ENCODE measurements at regions not wholly inside any gene's neighbourhood (a gene's known extent, or its start where the extent isn't known, plus 50 kb on each side); places are given as distances from the start of the nearest gene placed in this dataset.

DNA sequence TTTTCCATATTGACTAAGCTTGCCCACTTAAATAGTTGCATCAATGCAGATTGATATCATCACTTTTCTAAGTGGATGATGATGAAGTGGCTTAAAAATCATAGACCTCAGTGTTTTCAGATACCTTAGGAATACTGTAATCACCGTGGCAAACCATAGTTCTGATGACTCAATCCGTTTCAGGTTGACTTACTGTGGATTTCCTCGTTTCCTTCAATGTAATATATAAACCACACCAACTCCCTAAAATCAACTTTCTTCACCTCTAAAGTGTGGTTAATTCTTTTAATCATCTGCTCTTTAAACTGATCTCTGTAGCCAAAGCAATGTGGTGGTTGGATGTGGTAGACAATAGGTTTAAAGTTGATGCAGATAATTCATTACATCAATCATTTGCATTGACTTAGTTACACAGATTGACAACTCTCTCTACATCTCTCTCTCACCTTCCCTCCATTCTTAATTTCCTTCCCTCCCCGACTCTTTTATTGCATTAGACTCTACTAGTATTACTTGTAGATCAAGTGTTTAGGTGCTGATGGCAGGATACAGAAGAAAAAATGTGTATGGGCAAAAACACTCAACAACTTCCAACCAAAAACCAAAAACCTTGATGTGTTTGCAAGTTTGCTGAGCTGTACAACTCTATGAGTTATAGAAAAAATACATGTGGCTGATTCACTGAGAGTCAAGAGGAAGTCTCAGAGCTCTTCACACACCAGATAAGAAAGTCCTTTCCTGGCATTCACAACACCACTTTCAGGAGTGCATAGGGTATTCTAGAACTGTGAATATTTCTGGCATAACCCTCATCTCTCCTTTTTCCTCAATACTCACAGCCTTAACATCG, 243.5 kb downstream of the NFKBIZ start:
- ATAC-seq: no peak
- no peak overlapping the region for H3K27ac ChIP-seq (ENCODE audit: low read depth, low read length)
- POLR2A ChIA-PET: no interaction called here

DNA sequence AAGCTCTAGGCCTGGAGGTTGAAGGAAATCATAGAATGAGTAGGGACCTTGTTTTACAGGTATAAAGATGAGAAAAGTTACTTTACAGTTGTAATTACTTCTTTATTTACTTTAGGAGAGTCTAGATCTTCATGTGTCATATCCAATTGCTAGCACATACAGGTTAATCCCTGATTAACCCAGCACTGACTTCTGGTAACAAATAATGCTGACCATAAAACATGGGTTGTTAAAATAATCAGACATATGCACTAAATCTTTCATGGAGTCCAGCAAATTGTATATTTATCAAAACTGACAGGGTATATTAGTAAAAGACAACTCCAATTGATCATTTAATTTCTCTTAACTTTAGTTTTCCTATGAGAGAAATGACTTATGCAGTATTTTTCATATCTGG, 245.2 kb downstream of the NFKBIZ start:
- Histone ChIP-seq H3K9me2 (ENCODE audit: insufficient read depth) (no peaks in the 10 kb centered on the region), H4K20me1 (ENCODE audit: insufficient read depth) (no peaks in the 10 kb centered on the region), H3K9me3 (ENCODE audit: control insufficient read depth in 1 of 2, insufficient read depth in 1 of 2, low read depth in 1 of 2, low read length in 2 of 2) (no peaks in the 10 kb centered on the region), H2AFZ (ENCODE audit: low read depth, low read length, poor library complexity, severe bottlenecking) (no peak overlapping the region), H3K36me3 (ENCODE audit: control insufficient read depth in 1 of 2, insufficient read depth in 2 of 2, low read length in 2 of 2) (no peaks in the 10 kb centered on the region), H3K27ac (ENCODE audit: low read depth, low read length) (no peak overlapping the region), H3K4me3 (replicated peaks in 1 of 2; ENCODE audit: low read depth in 1 of 2, low read length in 2 of 2) (no peak overlapping the region), H3K27me3 (ENCODE audit: insufficient read depth, low read length) (no peaks in the 10 kb centered on the region), H3K79me2 (ENCODE audit: insufficient read depth, low read length) (no peaks in the 10 kb centered on the region), H3K4me2 (ENCODE audit: low read length) (no peak overlapping the region), H3K9ac (ENCODE audit: low read length) (no peak overlapping the region), H3K4me1 (ENCODE audit: control insufficient read depth in 1 of 2, insufficient read depth in 2 of 2, low read length in 2 of 2) (no peaks in the 10 kb centered on the region)
- no peak for ATAC-seq
- ChIA-PET RAD21 (ENCODE audit: low non-redundant PET in 1 of 2, low total read pairs in 2 of 2, uncharacterized antibody in 2 of 2, unreplicated experiment in 2 of 2) (no interaction called here), POLR2A (no interaction called here), CTCF (no interaction called here)
- no TSS peak for BruUV-seq (replicated peaks)
- no peak for DNase-seq (ENCODE audit: low read depth, low spot score)
- TF ChIP-seq SRF (IDR thresholded peaks at IDR 0.05; ENCODE audit: low read depth): no peak
- intact Hi-C loops (cut with micrococcal nuclease): no loop called here

More for the DNA sequence above, 243.5 kb downstream of the NFKBIZ start:
- DNase-seq (ENCODE audit: low read depth, low spot score): no peak
- no peaks in the 10 kb centered on the region for H3K36me3 ChIP-seq (ENCODE audit: control insufficient read depth in 1 of 2, insufficient read depth in 2 of 2, low read length in 2 of 2)
- no peak overlapping the region for H3K4me3 ChIP-seq (replicated peaks in 1 of 2; ENCODE audit: low read depth in 1 of 2, low read length in 2 of 2)
- ChIA-PET CTCF (no interaction called here), RAD21 (ENCODE audit: low non-redundant PET in 1 of 2, low total read pairs in 2 of 2, uncharacterized antibody in 2 of 2, unreplicated experiment in 2 of 2) (no interaction called here)
- no peaks in the 10 kb centered on the region for H3K79me2 ChIP-seq (ENCODE audit: insufficient read depth, low read length)
- no peaks in the 10 kb centered on the region for H3K27me3 ChIP-seq (ENCODE audit: insufficient read depth, low read length)
- H3K9me3 ChIP-seq (ENCODE audit: control insufficient read depth in 1 of 2, insufficient read depth in 1 of 2, low read depth in 1 of 2, low read length in 2 of 2): no peaks in the 10 kb centered on the region
- no peak overlapping the region for H3K9ac ChIP-seq (ENCODE audit: low read length)
- intact Hi-C loops (cut with micrococcal nuclease): no loop called here
- no peak for TF ChIP-seq YY1 (IDR thresholded peaks at IDR 0.05; ENCODE audit: extremely low read depth, insufficient replicate concordance, low read depth, low read length)
- no peak for TF ChIP-seq POLR2A (IDR thresholded peaks at IDR 0.05; ENCODE audit: borderline replicate concordance, extremely low read depth, insufficient read depth, insufficient read length)
- no peak for TF ChIP-seq ZNF274 (IDR thresholded peaks at IDR 0.05; ENCODE audit: low read depth, low read length)
- no peaks in the 10 kb centered on the region for H3K4me1 ChIP-seq (ENCODE audit: control insufficient read depth in 1 of 2, insufficient read depth in 2 of 2, low read length in 2 of 2)
- no TSS peak for BruUV-seq (replicated peaks)
- H4K20me1 ChIP-seq (ENCODE audit: insufficient read depth): no peaks in the 10 kb centered on the region
- no peak overlapping the region for H3K4me2 ChIP-seq (ENCODE audit: low read length)
- H2AFZ ChIP-seq (ENCODE audit: low read depth, low read length, poor library complexity, severe bottlenecking): no peak overlapping the region
- H3K9me2 ChIP-seq (ENCODE audit: insufficient read depth): no peaks in the 10 kb centered on the region

Measured in HCT116 (cell line).